Upper lobe of left lung (tissue), 4 donors: ENCODE measurements at regions not wholly inside any gene's neighbourhood (a gene's known extent, or its start where the extent isn't known, plus 50 kb on each side); places are given as distances from the start of the nearest gene placed in this dataset.
"Not testable (repeated sequence)": the region's sequence is repeated elsewhere in the genome, so short reads cannot be mapped to it uniquely, and the experiment has no call there.

Source experiments
- CTCF ChIP-seq, 6 experiments: fragments of 450-650 bp in 4 of 6; fragments of 200-600 bp in 2 of 6; sonication (generic) in 2 of 6; IDR thresholded peaks; one replicate each; pipeline ENCODE4 v1.5.1; 2016 to 2019; ENCODE audit warnings: antibody characterized with exemption in 6 of 6
- POLR2A ChIP-seq, 4 donors: fragments of 450-650 bp; IDR thresholded peaks; one replicate each; pipeline ENCODE4 v1.5.1; 2016 to 2017; ENCODE audit warnings: antibody characterized with exemption in 4 of 4, mild to moderate bottlenecking in 2 of 4

GRCh38 chr13:90348477-90349136 is 998.9 kb upstream of the MIR17HG start:
- TF ChIP-seq POLR2A, CTCF (IDR thresholded peaks at IDR 0.05): not testable (repeated sequence)
